SHP77 treated with DMSO at 0.1 percent for 48 hours (cell line): ENCODE measurements at regions not wholly inside any gene's neighbourhood (a gene's known extent, or its start where the extent isn't known, plus 50 kb on each side); places are given as distances from the start of the nearest gene placed in this dataset.
"Not testable (repeated sequence)": the region's sequence is repeated elsewhere in the genome, so short reads cannot be mapped to it uniquely, and the experiment has no call there.

Experiments
- DNase-seq: peaks from one replicate; lab custom pipeline; 2025; lab: John Stamatoyannopoulos, UW

GRCh38 chr2:8314063-8314462, 367.8 kb upstream of the ID2 start:
- DNase-seq: no peak

GRCh38 chr2:8315531-8316165, 366.2 kb upstream of the ID2 start:
- DNase-seq: no peak

- no peak for DNase-seq
Observed at GRCh38 chr2:8316356-8316755, 365.5 kb upstream of the ID2 start.

DNA sequence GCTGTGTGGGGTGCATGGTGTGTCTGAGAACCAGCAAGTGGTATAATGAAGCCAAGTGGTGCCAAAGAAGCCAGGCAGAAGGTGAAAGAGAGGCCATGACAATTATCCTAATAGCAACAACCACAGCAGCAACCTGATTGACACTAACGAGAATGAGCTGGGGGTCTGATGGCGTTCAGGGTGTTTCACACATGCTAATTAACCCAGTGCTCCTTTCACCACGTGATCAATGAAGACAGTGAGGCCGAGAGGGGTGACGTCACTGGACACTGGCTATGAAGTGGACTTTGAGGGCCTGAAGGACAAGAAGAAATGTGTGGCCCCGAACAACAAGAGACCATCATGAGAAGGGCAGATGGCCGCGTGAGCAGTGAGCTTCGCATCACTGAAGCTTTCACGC, 364.4 kb upstream of the ID2 start:
- DNase-seq: no peak

- DNase-seq: no peak
Observed at GRCh38 chr2:8319219-8319618, 362.6 kb upstream of the ID2 start.

DNA sequence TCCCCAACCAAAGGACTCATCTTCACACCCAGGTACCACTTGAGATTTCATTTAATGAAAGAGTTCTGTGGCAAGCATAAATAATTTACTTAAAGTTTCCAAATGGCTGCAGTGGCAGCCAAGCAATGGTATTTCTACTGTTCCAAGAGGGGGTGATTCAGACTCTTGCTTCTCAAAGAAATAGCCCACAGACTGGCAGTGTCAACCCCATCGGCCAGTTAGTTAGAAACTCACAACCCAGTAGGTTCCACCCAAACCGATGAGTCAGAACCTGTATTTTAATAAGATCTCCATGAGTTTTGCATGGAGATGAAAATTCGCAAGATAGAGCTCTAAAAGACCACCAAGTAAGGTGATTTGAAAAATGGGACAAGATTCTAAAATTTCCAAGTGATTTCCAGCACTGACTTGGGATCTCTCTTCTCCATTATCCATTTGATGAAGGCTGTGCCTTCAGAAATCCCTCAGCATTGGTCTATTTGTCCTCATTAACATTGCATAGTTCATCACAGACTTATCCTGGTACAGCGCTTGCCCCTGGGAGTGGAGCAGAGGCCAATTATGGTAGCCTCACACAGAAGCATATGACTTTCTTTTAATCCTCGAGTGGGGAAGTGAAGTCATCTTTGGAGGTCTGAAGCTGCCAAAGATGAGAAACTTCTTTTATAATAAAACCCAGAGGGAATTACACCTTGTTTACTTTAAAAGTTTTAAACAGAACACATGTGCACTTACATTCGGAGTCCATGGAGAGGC, 361.4 kb upstream of the ID2 start:
- DNase-seq: no peak

DNA sequence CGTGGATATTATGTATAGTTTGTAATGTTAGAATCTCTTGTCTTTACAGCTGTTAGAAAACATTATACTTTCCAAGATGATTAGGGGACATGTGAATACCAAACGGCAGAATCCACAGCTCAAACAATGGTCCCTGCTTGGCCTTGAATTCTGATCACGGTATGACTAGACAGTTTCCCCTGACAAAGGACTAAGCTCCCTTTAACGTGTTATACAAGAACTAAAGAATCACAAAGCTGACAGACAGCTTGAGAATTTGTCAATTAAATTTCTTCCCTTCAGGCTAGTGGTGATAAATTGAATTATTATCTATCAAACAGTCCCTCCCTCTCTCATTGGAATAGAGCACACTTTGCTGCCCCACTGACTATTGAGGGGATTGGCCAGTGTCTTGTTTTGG, 359.2 kb upstream of the ID2 start:
- DNase-seq: no peak

DNA sequence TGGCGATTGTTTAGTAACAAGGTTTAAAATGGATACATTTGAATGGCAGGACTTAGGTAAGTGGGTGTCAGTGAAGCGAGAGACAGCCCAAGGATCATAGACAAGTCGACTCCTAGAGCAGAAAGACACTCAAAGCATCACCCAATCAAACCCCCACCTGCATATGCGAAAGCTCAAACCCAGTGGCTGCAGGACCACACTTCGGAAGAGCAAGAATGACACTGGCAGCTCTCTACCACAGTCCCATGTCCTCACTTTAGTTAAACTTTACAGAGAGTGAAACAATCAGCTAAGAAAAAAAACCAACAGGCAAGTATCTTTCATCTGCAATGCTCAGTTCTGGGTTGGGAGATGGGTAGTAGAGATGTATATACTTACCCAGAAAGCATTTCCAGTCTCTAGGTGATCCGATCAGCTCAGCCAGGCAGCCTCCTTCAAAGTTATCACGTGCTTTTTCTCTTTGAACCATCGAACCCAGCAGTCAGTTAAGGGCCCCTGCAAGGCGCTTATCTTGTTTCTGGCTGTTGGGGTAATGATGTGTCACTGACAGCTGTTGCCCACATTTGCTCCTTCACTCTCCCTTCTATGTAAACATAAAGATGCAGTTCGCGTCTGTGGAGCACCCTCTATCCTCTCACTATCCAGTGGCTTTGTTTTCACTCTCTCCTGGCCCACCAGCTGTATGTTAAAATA, 357.5 kb upstream of the ID2 start:
- peak; percentile 75 for DNase-seq

- DNase-seq: no peak
Observed at GRCh38 chr2:8324901-8325300, 357.0 kb upstream of the ID2 start.

GRCh38 chr2:8327371-8328100, 354.3 kb upstream of the ID2 start:
- no peak for DNase-seq

DNA sequence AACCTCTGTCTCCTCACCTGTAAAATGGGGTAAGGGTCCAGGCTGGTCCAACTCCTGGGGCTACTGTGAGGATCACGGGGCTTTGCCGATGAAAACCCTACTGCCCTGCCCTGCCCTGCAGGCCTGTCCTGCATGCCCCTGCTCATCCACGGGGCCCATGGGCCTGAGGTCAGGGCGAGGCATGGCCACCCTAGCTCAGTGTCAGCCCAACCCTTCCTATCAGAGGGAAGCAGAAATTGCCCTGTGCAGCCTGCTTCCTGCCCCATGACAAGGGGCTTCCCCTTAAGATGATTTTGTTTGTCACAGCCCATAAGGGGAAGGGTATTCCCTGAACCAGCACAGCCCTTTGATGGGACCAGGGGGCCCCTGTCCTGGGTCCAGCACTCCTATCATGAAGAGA, 353.6 kb upstream of the ID2 start:
- DNase-seq: no peak

- DNase-seq: no peak
Observed at GRCh38 chr2:8329660-8330622, 351.9 kb upstream of the ID2 start.

DNA sequence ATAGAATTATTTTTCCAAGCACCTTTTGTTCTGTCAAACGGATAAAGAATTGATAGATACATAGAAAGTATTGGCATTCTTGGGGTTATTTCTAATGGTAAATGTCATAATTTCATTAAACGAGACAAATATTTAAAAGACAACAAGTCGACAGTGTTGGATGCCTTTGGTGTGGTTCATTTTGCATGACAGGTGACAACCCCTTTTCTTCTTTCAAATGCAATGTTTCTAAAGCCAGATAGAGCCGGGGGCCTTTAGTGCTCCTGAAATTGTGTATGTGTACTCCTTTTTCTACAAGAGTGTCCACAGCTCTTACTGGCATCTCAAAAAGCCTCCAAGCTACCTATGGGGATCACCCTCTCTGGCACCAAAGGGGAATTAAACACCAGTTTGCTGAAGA, 350.8 kb upstream of the ID2 start:
- DNase-seq: no peak

DNA sequence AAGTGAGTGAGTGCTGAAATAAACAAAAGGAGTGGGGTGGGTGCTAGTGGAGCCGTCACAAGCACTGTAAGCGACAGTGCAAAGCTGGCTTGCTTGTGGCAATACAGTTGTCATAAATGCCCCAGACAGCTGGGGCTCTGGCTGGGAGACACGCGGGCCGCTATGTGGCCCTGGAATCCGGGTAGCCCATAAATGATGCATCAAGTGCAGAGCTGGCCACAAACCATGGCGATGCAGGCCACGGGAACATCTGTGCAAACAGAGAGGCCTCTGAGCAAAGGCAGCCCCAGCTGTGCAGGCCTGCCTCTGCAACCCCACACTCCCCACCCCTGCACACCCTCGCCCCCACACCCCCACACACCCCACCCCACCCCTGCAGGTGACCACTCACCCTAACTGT, 349.2 kb upstream of the ID2 start:
- no peak for DNase-seq

DNA sequence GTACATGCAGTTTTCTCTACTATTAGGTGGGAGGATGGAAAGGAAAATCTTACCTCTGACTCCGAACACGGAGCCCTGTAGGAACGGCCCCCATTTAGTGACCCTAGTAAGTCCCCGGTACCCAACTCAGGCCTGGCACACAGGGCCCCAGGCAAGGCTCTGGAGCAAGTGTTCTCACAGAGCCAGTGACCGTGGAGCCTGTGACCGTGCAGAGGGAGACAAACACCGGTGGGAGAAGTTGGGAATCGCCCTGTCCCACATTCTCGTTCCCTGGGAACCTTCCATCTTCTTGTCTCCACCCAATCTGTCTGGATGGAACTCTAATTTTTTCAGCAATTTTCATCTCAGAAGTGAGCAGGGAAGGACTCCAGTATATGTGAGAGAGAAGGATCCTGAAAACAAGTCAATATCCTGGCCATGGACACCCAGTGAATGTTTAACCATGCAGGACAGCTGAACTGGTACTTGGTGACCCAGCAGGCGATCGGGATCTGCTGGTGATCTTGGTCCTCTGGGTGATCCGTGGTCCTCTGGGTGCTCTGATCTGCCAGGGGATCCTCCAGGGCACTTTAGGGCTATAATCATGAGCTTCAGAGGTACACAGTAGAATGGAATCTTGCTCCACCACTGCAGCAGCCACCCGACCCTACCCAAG, 348.6 kb upstream of the ID2 start:
- DNase-seq: no peak

DNA sequence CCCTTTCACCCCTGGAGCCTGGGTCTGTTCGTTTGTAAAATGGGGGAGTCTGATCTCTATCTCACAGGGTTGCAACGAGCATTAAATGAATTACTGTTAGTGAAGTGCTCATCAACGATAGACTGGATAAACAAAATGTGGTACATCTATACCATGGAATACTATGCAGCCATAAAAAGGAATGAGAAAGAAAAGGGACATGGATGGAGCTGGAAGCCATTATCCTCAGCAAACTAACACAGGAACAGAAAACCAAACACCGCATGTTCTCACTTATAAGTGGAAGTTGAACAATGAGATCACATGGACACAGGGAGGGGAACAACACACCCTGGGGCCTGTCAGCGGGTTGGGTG, 348.0 kb upstream of the ID2 start:
- not testable (repeated sequence) for DNase-seq

DNA sequence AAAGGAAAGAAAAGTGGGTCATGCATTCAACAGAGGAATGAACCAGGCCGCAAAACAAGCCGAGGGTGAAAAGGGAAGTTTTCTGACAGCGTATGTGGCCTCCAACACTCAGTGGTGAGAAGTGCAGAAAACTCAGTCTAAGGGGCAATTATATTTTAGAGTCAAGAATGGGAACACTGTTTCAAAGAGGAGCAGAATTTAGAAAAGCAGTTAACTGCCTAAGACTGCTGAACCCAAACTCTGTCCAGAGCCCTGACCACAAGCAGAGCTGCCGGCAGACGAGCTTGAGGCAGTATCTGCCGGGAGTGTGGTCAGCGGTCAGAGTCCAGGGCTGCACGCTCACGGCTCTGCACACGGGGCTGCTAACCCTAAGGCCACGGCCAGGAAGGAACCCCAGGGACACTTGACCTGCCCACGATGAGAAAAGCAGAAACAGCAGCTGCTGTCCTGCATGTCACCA, 347.0 kb upstream of the ID2 start:
- DNase-seq: no peak

GRCh38 chr2:8335801-8336200, 346.1 kb upstream of the ID2 start:
- DNase-seq: no peak

DNA sequence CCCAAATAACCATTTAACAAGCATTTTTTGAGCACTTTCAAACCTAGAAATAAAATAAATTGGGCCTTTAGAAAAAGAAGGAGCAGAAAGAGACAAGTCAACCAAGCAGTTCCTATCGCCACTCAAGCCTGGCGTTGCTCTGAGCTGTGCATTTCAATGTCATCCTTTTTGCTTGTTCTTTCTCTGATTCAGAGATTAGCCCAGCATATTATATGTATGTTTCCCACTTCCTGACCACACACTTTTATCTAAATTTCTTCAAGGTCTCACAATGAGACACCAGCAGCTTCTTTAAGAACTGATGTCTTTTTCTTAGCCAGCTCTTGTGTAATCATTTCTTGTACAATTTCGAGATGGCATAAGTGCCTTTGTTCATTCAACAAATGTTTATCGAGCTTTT, 344.5 kb upstream of the ID2 start:
- no peak for DNase-seq

GRCh38 chr2:8342407-8342806, 339.4 kb upstream of the ID2 start:
- no peak for DNase-seq

- DNase-seq: no peak
Observed at GRCh38 chr2:8343031-8343430, 338.8 kb upstream of the ID2 start.
